ENCODE measurements at regions not wholly inside any gene's neighbourhood (a gene's known extent, or its start where the extent isn't known, plus 50 kb on each side); places are given as distances from the start of the nearest gene placed in this dataset.

DNA sequence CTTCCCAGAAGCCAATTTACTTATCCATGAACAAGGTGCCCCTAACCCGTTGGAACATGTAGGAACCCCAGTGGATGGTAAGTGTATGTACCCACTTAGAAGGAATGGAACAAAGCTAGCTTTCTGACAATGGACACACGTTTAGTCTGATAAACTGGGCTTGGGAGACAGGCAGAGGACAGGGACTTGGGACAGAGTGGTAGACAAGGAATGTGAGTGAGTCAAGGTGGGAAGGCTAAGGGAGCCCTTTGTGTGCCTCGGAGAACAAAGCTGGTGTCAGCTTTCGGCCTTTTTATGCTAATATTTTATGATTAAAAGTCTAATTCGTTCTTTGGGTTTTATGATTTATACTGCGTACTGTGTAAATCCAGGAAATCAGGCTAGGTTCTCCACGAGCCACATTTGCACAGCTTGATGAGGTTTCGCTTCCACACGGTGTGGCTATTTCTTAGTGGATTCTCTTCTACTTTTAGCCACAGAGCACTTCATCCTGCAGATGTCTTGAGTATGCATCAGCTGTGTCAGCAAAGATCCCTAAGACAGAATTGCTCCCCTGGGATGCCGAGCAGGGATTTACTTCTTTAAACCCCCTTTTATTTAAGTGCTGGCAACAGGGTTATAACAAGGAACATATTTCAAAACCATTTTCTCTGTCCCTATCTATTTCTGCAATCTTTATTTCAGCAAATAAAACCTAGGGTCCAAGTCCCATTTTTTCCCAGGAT is 258.5 kb downstream of the DLEU7 start:
- no peaks in the 10 kb centered on the region for H3K27me3 ChIP-seq (ENCODE audit: control insufficient read depth in 1 of 2, insufficient read depth in 2 of 2, low read length in 1 of 2)
- ATAC-seq (ENCODE audit: low FRiP score) (no peak), DNase-seq (no peak)
- no peaks in the 10 kb centered on the region for H3K9me3 ChIP-seq (ENCODE audit: control insufficient read depth, low read length)
- H3K27ac ChIP-seq (ENCODE audit: low read depth in 1 of 2, low read length in 2 of 2), result no peak overlapping the region
- no peak overlapping the region for H3K4me3 ChIP-seq (ENCODE audit: low read length in 2 of 2)
- 89 to 91% methylated on average over 10 of the region's 10 CpGs for WGBS, 2 donors
- intact Hi-C loops (cut with DNase I), result no loop called here
- H3K36me3 ChIP-seq (ENCODE audit: control insufficient read depth in 1 of 2, insufficient read depth in 2 of 2, low read length in 1 of 2), result no peaks in the 10 kb centered on the region
- H3K4me1 ChIP-seq (ENCODE audit: control insufficient read depth in 1 of 2, insufficient read depth in 2 of 2, low read length in 2 of 2), result peaks cover 2 to 6% of the 10 kb centered on the region in 2 donors

DNA sequence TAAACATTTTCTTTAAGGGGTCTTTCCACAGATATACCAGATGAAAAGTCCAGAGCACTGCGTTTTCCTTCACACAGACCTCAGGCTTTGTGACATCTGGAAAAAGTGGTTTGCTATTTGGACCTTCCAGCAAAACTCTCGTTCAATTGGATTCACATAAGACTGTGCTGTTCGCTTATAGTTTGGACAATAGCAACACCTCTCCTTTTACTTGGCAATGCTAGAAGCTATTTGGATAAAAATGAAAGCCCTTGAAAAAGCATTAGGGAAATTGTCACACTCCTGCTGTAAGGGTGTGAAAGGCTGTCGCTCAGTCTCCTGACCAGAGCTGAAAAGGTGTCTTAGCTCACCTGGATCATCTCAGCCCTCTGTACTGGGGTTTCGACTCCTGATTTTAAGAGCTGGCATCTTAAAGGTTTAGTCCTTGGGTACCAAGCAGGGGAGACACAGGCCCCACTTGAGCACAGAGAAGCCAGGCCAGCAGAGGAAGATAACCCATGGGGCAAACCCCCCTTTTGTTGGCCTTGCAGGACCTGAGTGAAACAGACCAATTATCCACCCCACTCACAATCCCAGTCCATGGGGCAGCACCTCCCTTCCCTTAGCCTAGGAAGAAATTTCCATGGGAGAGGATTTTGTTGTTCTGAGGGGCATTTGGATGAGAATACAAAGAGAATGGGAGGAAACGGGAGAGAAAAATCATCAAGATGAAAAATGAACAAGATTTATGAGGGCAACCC is 257.6 kb downstream of the DLEU7 start:
- no peaks in the 10 kb centered on the region for H3K27me3 ChIP-seq (ENCODE audit: control insufficient read depth in 1 of 2, insufficient read depth in 2 of 2, low read length in 1 of 2)
- H3K9me3 ChIP-seq (ENCODE audit: control insufficient read depth, low read length), result no peaks in the 10 kb centered on the region
- no peak overlapping the region for H3K4me3 ChIP-seq (ENCODE audit: low read length in 2 of 2)
- H3K4me1 ChIP-seq (ENCODE audit: control insufficient read depth in 1 of 2, insufficient read depth in 2 of 2, low read length in 2 of 2), result peaks cover 2 to 3% of the 10 kb centered on the region in 2 donors
- WGBS, 2 donors, result 81 to 83% methylated on average over 6 of the region's 6 CpGs
- H3K27ac ChIP-seq (ENCODE audit: low read depth in 1 of 2, low read length in 2 of 2), result no peak overlapping the region
- no peaks in the 10 kb centered on the region for H3K36me3 ChIP-seq (ENCODE audit: control insufficient read depth in 1 of 2, insufficient read depth in 2 of 2, low read length in 1 of 2)
- intact Hi-C loops (cut with DNase I), result no loop called here
- DNase-seq, result no peak
- ATAC-seq (ENCODE audit: low FRiP score), result no peak

DNA sequence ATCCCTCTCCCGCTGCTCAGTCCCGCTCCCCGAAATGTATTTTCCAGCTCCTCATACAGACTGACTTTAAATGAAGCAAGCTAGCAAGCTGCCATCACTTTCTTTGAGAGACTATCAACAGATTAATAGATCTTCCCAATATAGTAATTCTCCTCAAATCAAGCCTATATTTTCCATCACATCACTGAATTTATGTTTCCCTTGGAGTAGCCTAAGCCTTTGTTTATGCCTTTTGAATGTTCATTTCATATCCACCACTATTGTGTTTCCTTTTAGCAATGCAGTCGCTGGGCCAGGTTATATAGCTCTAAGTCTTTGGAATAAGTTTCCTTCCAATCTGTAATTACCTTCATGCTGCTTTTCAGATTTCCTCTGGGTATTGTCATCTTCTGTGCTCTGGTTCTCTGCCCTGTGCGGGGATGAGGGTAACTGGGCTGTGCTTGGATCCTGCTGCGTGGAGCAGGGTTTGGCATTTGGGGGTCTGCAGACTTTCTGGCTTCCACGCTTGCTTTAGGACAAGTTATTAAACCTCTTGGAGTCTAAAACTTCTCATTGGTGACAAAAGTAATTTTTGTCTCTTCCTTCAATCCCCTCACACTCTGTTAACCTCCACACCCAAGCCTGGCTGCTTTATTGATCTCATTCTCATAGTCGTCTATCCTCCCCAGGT is 256.9 kb downstream of the DLEU7 start:
- no peaks in the 10 kb centered on the region for H3K36me3 ChIP-seq (ENCODE audit: control insufficient read depth in 1 of 2, insufficient read depth in 2 of 2, low read length in 1 of 2)
- H3K27me3 ChIP-seq (ENCODE audit: control insufficient read depth in 1 of 2, insufficient read depth in 2 of 2, low read length in 1 of 2), result no peaks in the 10 kb centered on the region
- intact Hi-C loops (cut with DNase I), result no loop called here
- 84 to 85% methylated on average over 8 of the region's 8 CpGs for WGBS, 2 donors
- H3K4me3 ChIP-seq (ENCODE audit: low read length in 2 of 2), result no peak overlapping the region
- H3K4me1 ChIP-seq (ENCODE audit: control insufficient read depth in 1 of 2, insufficient read depth in 2 of 2, low read length in 2 of 2), result peaks cover under 1 to 2% of the 10 kb centered on the region in 2 donors
- ATAC-seq (ENCODE audit: low FRiP score) (no peak), DNase-seq (no peak)
- no peak overlapping the region for H3K27ac ChIP-seq (ENCODE audit: low read depth in 1 of 2, low read length in 2 of 2)
- no peaks in the 10 kb centered on the region for H3K9me3 ChIP-seq (ENCODE audit: control insufficient read depth, low read length)

DNA sequence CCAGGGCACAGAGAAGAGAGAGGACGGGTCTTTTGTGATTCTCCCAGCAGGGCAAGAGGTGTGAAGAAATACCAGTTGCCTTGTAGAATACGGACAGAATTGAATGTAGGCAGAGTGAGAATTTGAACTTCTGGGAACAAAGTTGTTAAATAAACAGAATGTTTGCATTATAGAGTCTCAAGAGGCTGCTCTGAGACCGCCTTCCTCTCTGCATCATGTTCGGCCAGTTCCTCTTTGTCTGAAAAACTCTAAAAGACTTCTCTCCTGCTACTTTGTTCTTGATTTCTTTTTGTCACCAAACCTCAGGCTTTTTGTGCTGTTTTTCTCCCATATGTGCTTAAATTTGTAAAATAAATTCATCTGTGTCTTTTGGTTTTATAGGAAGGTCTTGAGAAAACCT is 256.4 kb downstream of the DLEU7 start:
- H3K27me3 ChIP-seq (ENCODE audit: control insufficient read depth in 1 of 2, insufficient read depth in 2 of 2, low read length in 1 of 2), result no peaks in the 10 kb centered on the region
- no peaks in the 10 kb centered on the region for H3K4me1 ChIP-seq (ENCODE audit: control insufficient read depth in 1 of 2, insufficient read depth in 2 of 2, low read length in 2 of 2)
- 95 to 98% methylated on average over 4 of the region's 4 CpGs for WGBS, 2 donors
- H3K36me3 ChIP-seq (ENCODE audit: control insufficient read depth in 1 of 2, insufficient read depth in 2 of 2, low read length in 1 of 2), result no peaks in the 10 kb centered on the region
- no peak overlapping the region for H3K4me3 ChIP-seq (ENCODE audit: low read length in 2 of 2)
- no peaks in the 10 kb centered on the region for H3K9me3 ChIP-seq (ENCODE audit: control insufficient read depth, low read length)
- intact Hi-C loops (cut with DNase I), result no loop called here
- H3K27ac ChIP-seq (ENCODE audit: low read depth in 1 of 2, low read length in 2 of 2), result no peak overlapping the region
- DNase-seq (no peak), ATAC-seq (ENCODE audit: low FRiP score) (no peak)

DNA sequence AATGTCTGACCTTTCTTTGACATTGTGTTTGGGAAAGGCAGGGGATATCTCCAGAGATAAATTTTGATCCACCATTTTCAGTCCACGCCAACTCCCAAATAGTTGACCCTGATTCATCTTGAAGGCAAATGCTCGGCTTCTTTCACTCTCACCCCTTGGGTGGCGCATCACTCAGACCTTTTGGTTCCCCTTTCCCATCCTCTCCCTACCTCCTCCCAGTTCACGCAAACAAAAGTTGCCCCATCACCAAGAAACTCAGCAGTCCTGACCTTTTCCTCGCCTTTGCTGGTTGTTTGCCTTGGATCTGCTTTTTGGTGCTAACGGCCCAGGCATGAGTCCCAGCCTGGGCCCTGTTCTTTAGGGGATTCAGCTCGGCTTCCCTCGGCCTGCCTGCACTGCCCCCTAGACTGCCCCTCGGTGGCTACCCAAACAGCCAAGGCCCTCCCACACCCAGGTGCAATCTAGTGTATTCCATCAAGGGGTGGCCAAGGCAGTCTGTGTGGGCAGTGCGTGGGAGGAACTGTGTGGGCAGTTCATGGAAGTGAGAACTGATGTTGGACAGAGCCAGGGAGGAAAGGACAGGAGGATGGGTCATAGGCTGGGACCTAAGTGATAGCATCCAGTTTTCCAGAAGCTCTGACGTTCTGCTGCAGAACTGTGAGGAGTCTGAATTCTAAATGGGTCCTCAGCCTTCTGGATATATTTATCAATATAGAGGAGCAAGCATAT is 255.7 kb downstream of the DLEU7 start:
- H3K27ac ChIP-seq (ENCODE audit: low read depth in 1 of 2, low read length in 2 of 2), result no peak overlapping the region
- ATAC-seq (ENCODE audit: low FRiP score), result no peak

DNA sequence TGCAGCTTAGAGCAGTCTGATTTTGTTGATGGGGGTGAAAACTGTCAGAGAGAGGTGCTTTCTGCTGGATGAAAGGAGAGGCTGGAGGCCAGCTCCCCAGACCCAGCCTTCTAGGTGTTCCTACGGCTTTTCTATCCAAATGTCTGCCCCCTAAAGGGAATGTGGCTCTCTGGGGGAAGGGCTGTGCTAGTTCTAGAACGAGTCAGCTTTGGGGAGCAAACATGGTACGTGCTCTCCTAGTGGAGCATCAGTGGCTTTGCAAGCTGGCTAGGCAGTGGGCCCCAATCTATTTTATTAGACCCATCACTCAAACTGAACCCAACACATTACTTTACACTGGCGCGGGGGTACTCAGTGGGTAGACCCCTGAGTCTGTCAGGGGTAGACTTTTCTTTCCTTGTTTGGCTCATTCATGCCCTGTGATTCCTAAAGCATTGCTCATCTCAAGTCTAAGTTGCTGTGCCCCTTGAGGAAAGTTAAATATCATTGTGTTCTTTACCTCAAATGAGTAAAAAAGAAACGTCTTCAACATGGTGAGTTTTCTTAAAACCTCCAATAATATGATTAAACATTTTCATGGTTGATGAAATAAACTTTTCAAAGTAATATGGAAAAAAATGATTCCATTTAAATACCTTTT is 254.9 kb downstream of the DLEU7 start:
- Histone ChIP-seq H3K27me3 (ENCODE audit: control insufficient read depth in 1 of 2, insufficient read depth in 2 of 2, low read length in 1 of 2) (no peaks in the 10 kb centered on the region), H3K36me3 (ENCODE audit: control insufficient read depth in 1 of 2, insufficient read depth in 2 of 2, low read length in 1 of 2) (no peaks in the 10 kb centered on the region), H3K27ac (ENCODE audit: low read depth in 1 of 2, low read length in 2 of 2) (no peak overlapping the region), H3K9me3 (ENCODE audit: control insufficient read depth, low read length) (no peaks in the 10 kb centered on the region), H3K4me3 (ENCODE audit: low read length in 2 of 2) (no peak overlapping the region), H3K4me1 (ENCODE audit: control insufficient read depth in 1 of 2, insufficient read depth in 2 of 2, low read length in 2 of 2) (no peaks in the 10 kb centered on the region)
- ATAC-seq (ENCODE audit: low FRiP score), result no peak
- DNase-seq, result no peak
- intact Hi-C loops (cut with DNase I), result no loop called here
- WGBS, 2 donors, result 76 to 82% methylated on average over 6 of the region's 6 CpGs

More for the DNA sequence above, 255.7 kb downstream of the DLEU7 start:
- Histone ChIP-seq H3K9me3 (ENCODE audit: control insufficient read depth, low read length) (no peaks in the 10 kb centered on the region), H3K4me1 (ENCODE audit: control insufficient read depth in 1 of 2, insufficient read depth in 2 of 2, low read length in 2 of 2) (no peaks in the 10 kb centered on the region), H3K4me3 (ENCODE audit: low read length in 2 of 2) (no peak overlapping the region), H3K27me3 (ENCODE audit: control insufficient read depth in 1 of 2, insufficient read depth in 2 of 2, low read length in 1 of 2) (no peaks in the 10 kb centered on the region), H3K36me3 (ENCODE audit: control insufficient read depth in 1 of 2, insufficient read depth in 2 of 2, low read length in 1 of 2) (no peaks in the 10 kb centered on the region)
- intact Hi-C loops (cut with DNase I), result no loop called here
- 56 to 65% methylated on average over 11 of the region's 11 CpGs for WGBS, 2 donors
- no peak for DNase-seq

DNA sequence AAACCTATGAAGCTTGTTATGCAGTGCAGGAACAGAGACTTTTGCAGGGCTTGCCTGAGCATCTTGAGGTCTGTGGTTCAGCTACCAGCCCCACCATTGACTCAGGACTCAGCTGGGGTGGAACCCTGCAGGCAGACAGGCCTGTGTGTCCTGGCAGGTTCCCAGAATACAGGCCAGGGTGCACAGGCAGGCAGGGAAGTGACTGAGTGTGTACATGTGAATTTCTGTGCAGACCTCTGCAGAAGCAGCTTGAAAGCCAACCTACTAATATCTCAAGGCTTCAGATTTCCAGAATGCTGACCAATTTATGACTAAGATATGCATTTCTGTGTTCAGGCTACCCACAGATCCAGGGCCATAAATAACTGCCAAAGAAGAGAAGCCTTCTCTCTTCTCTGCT is 254.4 kb downstream of the DLEU7 start:
- Histone ChIP-seq H3K36me3 (ENCODE audit: control insufficient read depth in 1 of 2, insufficient read depth in 2 of 2, low read length in 1 of 2) (no peaks in the 10 kb centered on the region), H3K4me3 (ENCODE audit: low read length in 2 of 2) (no peak overlapping the region), H3K4me1 (ENCODE audit: control insufficient read depth in 1 of 2, insufficient read depth in 2 of 2, low read length in 2 of 2) (no peaks in the 10 kb centered on the region), H3K27ac (ENCODE audit: low read depth in 1 of 2, low read length in 2 of 2) (no peak overlapping the region), H3K27me3 (ENCODE audit: control insufficient read depth in 1 of 2, insufficient read depth in 2 of 2, low read length in 1 of 2) (no peaks in the 10 kb centered on the region), H3K9me3 (ENCODE audit: control insufficient read depth, low read length) (no peaks in the 10 kb centered on the region)
- DNase-seq (peak in 1 of 2 donors; percentile 70), ATAC-seq (ENCODE audit: low FRiP score) (no peak)
- intact Hi-C loops (cut with DNase I), result no loop called here

DNA sequence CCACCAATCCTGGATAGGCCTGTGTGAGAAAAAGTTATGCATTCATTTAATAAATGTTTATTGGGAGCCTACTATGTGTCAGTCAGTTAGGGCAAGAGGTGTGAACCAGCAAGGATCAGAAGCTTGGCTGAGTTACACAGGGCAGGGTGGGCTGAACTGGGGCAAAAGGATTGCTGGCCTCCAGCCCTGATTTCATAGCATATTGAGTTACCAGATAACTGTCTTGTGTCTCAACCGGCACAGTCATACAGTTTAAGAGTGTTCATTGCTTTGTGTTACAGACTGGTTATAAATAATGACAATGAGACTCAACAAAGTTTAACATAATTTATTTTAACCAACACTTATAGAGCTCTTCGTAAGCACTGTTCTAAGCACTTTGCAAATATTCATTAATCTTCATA is 253.8 kb downstream of the DLEU7 start:
- H3K4me3 ChIP-seq (ENCODE audit: low read length in 2 of 2), result no peak overlapping the region
- no peaks in the 10 kb centered on the region for H3K4me1 ChIP-seq (ENCODE audit: control insufficient read depth in 1 of 2, insufficient read depth in 2 of 2, low read length in 2 of 2)
- H3K9me3 ChIP-seq (ENCODE audit: control insufficient read depth, low read length), result no peaks in the 10 kb centered on the region
- peak in 1 of 2 donors; percentile 59 for DNase-seq
- H3K27me3 ChIP-seq (ENCODE audit: control insufficient read depth in 1 of 2, insufficient read depth in 2 of 2, low read length in 1 of 2), result no peaks in the 10 kb centered on the region
- H3K27ac ChIP-seq (ENCODE audit: low read depth in 1 of 2, low read length in 2 of 2), result no peak overlapping the region
- WGBS, 2 donors, result 47 to 48% methylated on average over 2 of the region's 2 CpGs
- H3K36me3 ChIP-seq (ENCODE audit: control insufficient read depth in 1 of 2, insufficient read depth in 2 of 2, low read length in 1 of 2), result no peaks in the 10 kb centered on the region
- ATAC-seq (ENCODE audit: low FRiP score), result peak; percentile 74
- intact Hi-C loops (cut with DNase I), result no loop called here
